ENCODE measurements at regions not wholly inside any gene's neighbourhood (a gene's known extent, or its start where the extent isn't known, plus 50 kb on each side); places are given as distances from the start of the nearest gene placed in this dataset.

DNA sequence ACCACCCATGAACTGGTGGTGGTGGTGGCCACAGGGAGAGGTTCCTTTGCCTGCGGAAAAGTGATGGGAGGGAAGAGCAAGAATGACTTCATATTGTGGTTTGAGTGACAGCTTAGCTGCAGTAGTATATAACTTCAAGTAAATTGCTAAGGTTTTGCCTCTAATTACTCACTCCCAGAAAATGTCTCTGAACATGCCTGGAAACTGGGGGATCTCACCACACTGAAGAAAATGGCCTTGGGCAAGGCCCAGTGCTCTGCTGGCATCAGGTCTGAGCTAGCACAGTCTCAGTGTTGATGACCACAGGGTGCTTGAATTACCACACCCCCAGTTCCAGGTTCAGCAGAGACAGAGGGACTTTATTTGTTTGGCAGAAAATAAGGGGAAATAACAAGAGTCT, 2085.4 kb downstream of the ARAP2 start:
- no peak for DNase-seq (ENCODE audit: low spot score)
- intact Hi-C loops (cut with micrococcal nuclease; ENCODE audit: unreplicated experiment): no loop called here

GRCh38 chr4:34170946-34171345, 2073.4 kb downstream of the ARAP2 start:
- no peaks in the 10 kb centered on the region for H4K20me1 ChIP-seq (ENCODE audit: insufficient read depth, low read length)
- no peak for TF ChIP-seq EZH2phosphoT487 (IDR thresholded peaks at IDR 0.05; ENCODE audit: borderline replicate concordance, low read depth, low read length)
- no peak for TF ChIP-seq CTCF (conservative IDR thresholded peaks at IDR 0.05; ENCODE audit: low read length)
- POLR2A ChIA-PET: no interaction called here
- intact Hi-C loops (cut with micrococcal nuclease; ENCODE audit: unreplicated experiment): no loop called here
- no peak overlapping the region for H3K27ac ChIP-seq (ENCODE audit: low read depth, low read length, poor library complexity, severe bottlenecking)
- no peak overlapping the region for H2AFZ ChIP-seq (ENCODE audit: low read length)
- H3K4me3 ChIP-seq (ENCODE audit: low read depth, low read length, poor library complexity, severe bottlenecking): no peak overlapping the region
- no peaks in the 10 kb centered on the region for H3K4me1 ChIP-seq (ENCODE audit: insufficient read depth, low read length, poor library complexity, severe bottlenecking)
- H3K9me2 ChIP-seq (ENCODE audit: insufficient read depth, low read length): no peaks in the 10 kb centered on the region
- BruUV-seq (replicated peaks): no TSS peak
- no peak overlapping the region for H3K4me2 ChIP-seq (ENCODE audit: low read length)
- no peaks in the 10 kb centered on the region for H3K36me3 ChIP-seq (ENCODE audit: insufficient read depth, low read length)
- CTCF ChIA-PET (ENCODE audit: unreplicated experiment): no interaction called here
- no peaks in the 10 kb centered on the region for H3K9me3 ChIP-seq (ENCODE audit: low read length)
- no peaks in the 10 kb centered on the region for H3K79me2 ChIP-seq (ENCODE audit: insufficient read depth, low read depth, low read length)
- no peak for DNase-seq (ENCODE audit: low spot score)

More for the DNA sequence above, 2085.4 kb downstream of the ARAP2 start:
- no peaks in the 10 kb centered on the region for H3K79me2 ChIP-seq (ENCODE audit: insufficient read depth, low read depth, low read length)
- no peaks in the 10 kb centered on the region for H3K9me2 ChIP-seq (ENCODE audit: insufficient read depth, low read length)
- TF ChIP-seq EZH2phosphoT487 (IDR thresholded peaks at IDR 0.05; ENCODE audit: borderline replicate concordance, low read depth, low read length) (no peak), CTCF (conservative IDR thresholded peaks at IDR 0.05; ENCODE audit: low read length) (no peak)
- H3K9me3 ChIP-seq (ENCODE audit: low read length): peaks cover 4% of the 10 kb centered on the region
- H2AFZ ChIP-seq (ENCODE audit: low read length): no peak overlapping the region
- CTCF ChIA-PET (ENCODE audit: unreplicated experiment): no interaction called here
- POLR2A ChIA-PET: no interaction called here
- BruUV-seq (replicated peaks): no TSS peak
- H3K4me3 ChIP-seq (ENCODE audit: low read depth, low read length, poor library complexity, severe bottlenecking): no peak overlapping the region
- H3K4me2 ChIP-seq (ENCODE audit: low read length): no peak overlapping the region
- no peaks in the 10 kb centered on the region for H3K36me3 ChIP-seq (ENCODE audit: insufficient read depth, low read length)
- no peaks in the 10 kb centered on the region for H4K20me1 ChIP-seq (ENCODE audit: insufficient read depth, low read length)
- H3K27ac ChIP-seq (ENCODE audit: low read depth, low read length, poor library complexity, severe bottlenecking): no peak overlapping the region
- H3K4me1 ChIP-seq (ENCODE audit: insufficient read depth, low read length, poor library complexity, severe bottlenecking): no peaks in the 10 kb centered on the region

DNA sequence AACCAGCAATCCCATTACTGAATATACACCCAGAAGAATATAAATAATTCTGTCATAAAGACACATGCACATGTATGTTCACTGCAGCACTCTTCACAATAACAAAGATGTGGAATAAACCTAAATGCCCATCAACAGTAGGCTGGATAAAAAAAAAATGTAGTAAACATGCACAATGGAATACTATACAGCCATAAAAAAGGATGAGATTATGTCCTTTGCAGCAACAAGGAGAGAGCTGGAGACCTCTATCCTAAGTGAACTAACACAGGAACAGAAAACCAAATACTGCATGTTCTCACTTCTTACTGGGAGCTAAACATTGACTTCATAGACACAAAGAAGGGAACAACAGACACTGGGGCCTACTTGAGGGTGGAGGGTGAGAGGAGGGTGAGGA, 2067.7 kb downstream of the ARAP2 start:
- peaks cover 6% of the 10 kb centered on the region; the same call in 1 of the 2 replicates for H3K9me3 ChIP-seq (ENCODE audit: low read length)
- no TSS peak for BruUV-seq (replicated peaks)
- H3K36me3 ChIP-seq (ENCODE audit: insufficient read depth, low read length): no peaks in the 10 kb centered on the region
- H2AFZ ChIP-seq (ENCODE audit: low read length): no peak overlapping the region
- no peak overlapping the region for H3K27ac ChIP-seq (ENCODE audit: low read depth, low read length, poor library complexity, severe bottlenecking)
- H3K4me1 ChIP-seq (ENCODE audit: insufficient read depth, low read length, poor library complexity, severe bottlenecking): no peaks in the 10 kb centered on the region
- CTCF ChIA-PET (ENCODE audit: unreplicated experiment): no interaction called here
- no peaks in the 10 kb centered on the region for H3K9me2 ChIP-seq (ENCODE audit: insufficient read depth, low read length)
- DNase-seq (ENCODE audit: low spot score): no peak
- intact Hi-C loops (cut with micrococcal nuclease; ENCODE audit: unreplicated experiment): no loop called here
- H3K4me2 ChIP-seq (ENCODE audit: low read length): no peak overlapping the region
- H4K20me1 ChIP-seq (ENCODE audit: insufficient read depth, low read length): no peaks in the 10 kb centered on the region
- POLR2A ChIA-PET: interaction anchor here (0.6 kb wide), 1 partner anchor 867 kb away, joined by 3 read pairs; no protein-coding TSS in a partner anchor
- no peak for TF ChIP-seq CTCF (conservative IDR thresholded peaks at IDR 0.05; ENCODE audit: low read length)
- no peak for TF ChIP-seq EZH2phosphoT487 (IDR thresholded peaks at IDR 0.05; ENCODE audit: borderline replicate concordance, low read depth, low read length)
- H3K79me2 ChIP-seq (ENCODE audit: insufficient read depth, low read depth, low read length): no peaks in the 10 kb centered on the region
- no peak overlapping the region for H3K4me3 ChIP-seq (ENCODE audit: low read depth, low read length, poor library complexity, severe bottlenecking)
